NCI-H1048 (cell line): ENCODE measurements at regions not wholly inside any gene's neighbourhood (a gene's known extent, or its start where the extent isn't known, plus 50 kb on each side); places are given as distances from the start of the nearest gene placed in this dataset.

Source experiments
- DNase-seq: peaks from one replicate; lab custom pipeline; 2025; lab: John Stamatoyannopoulos, UW

DNA sequence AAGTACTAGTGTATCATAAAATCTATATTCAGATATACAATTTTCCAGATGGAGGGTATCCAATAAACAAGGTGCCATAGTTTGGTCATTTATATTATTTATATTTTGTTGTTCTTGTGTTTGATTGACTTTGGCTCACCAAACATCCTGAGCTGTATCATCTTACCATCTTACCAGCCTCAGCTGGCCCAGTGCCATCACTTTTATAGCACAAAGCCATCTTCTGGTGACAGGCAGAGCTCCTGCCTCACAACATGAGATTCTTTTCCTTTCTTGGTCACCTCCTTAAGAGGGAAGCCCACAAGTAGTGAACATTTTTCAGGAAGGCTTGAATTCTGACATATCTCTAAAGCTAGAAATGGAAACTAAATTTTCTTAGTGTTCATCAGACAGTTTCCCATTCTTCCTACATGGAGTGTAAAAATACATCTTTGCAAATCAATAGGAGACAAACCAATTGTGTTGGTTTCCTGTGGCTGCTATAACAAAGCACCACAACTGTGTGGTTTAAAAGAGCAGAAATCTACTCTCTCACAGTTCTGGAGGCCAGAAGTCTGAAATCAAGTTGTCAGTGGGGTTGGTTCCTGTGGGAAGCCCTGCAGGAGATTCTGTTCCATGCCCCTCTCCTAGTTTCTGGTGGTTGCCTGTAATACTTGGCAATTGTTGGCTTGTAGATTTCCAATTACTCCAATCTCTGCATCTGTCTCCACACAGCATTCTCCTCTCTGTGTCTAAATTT, 341.8 kb downstream of the MAN2A1 start:
- DNase-seq = no peak

DNA sequence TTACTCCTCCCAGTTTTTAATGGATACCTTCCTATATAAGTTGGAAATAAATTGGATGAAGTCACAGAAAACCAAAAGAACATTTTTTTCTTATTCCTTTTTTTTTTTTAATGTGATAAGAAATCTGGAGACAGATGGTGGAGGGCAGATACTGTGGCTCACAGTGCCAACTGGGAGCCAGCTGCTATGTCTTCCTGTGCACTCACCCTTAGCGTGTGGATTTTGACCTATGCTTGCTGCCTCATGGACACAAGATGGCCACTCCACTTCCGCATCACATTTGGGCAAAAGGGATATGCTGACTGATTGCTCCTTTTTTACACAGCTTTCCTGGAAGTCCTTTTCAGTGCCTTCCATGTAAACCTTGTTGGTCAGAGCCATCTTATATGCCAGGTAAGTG, 342.6 kb downstream of the MAN2A1 start:
- DNase-seq = no peak

DNA sequence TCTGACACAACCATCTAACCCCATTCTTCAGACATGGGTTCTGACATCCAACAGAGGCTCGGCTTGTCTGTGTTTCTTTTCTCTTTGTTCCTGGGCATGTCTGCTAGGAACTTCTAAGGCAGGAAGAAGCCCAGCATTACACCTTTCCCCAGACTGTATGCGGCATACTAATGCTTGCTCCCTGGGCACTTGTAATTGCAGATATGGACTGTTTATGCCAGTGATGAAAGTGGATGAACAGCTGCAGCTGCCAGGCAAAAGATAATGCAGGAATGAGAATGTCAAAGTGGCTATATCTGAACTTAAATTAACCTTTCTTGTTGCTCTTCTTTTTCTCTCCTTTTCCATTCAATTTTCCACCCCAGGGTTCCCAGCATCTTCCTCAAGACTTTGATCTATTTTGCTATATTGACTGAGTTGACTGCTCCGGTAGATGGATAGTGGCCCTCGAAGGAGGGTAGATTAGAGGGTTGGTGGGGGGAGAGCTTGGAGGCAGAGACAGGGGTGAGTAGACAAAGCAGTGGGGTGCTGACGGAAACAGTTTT, 344.4 kb downstream of the MAN2A1 start:
- DNase-seq = no peak

DNA sequence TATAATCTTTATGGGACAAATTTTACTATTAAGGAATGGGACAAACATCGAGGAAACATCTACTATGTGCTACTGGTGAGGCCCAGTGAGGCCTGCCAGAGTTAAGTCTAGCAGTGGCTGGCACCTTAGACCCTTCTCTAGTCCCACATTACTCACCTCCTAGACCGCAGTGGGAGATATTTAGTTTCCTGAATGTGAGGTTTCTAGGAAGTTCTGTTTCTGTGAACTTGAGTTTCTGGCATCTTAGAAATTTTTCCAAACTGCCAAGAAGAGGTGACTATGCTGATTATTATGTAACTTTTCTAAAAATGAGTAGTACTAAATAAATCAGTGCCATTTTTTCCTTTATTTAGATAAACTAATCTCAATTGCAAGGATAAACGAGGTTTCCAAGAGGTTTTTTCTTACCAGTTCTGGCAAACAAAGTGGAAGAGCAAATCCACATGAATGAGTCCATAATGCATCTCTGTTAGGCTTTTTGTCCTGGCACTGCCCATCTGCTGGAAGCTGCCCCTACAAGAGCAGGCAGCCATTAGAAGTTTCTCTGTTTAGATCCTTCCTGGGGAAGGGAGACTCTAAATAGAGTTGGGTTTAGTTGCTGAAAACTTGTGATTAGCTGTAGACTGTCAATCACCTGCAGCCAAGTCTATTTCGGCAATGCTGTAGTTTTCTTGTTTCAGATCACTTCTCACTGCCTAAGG, 348.7 kb downstream of the MAN2A1 start:
- no peak for DNase-seq

DNA sequence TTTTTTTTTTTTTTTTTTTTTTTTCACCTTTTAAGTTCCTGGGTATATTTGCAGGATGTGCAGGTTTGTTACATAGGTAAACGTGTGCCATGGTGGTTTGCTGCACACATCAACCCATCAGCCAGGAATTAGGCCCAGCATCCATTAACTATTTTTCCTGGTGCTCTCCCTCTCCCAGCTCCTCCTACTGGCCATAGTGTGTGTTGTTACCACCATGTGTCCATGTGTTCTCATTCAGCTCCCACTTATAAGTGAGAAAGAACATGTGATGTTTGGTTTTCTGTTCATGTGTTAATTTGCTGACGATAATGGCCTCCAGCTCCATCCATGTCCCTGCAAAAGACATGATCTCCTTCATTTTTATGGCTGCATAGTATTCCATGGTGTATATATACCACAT, 350.5 kb downstream of the MAN2A1 start:
- DNase-seq = no peak

DNA sequence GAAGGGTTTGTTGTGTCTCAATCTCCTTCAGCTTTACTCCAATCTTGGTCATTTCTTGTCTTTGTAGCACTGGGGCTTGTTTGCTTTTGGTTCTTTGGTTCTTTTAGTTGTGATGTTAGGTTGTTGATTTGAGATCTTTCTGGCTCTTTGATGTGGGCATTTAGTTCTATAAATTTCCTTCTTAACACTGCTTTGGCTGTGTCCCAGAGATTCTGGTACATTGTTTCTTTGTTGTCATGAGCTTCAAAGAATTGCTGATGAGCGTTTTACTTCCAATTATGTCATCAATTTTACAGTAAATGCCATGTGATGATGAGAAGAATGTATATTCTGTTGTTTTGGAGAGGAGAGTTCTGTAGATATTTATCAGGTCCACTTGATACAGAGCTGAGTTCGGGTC, 353.3 kb downstream of the MAN2A1 start:
- DNase-seq = no peak

DNA sequence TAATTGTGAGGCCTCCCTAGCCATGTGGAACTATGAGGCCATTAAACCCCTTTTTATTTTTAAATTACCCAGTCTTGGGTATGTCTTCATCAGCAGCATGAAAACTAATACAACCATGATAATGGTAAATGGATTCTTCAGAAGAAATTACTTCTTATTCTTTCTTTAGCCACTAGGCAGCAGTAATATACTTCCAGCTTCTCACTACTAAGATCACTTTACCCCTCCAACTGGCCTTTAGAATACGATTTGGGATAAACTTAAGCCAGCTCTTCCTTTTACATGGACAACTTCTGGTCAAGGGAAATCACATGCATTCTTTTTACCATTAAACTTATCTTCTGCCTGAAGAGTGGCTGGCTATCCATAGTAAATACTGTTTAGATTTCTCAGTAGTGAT, 355.4 kb downstream of the MAN2A1 start:
- DNase-seq = no peak

DNA sequence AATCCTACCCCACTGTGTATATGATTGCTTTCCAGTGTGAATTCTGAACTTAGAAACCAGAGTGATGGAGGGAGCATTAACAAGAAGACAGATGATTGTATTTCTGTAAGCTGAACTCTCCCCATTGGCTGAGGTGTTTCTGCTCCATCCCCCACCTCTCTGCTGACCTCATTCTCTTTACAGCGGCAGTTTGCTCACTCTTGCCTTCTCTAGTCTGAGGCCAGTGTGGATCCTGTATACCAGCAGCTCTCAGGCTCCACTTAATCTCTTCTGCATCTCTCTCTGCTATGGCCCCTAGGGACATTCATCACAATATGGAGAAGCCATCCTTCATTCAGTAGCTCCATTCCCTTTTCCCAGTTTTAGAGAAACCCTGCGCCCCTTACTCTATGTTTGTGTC, 358.8 kb downstream of the MAN2A1 start:
- no peak for DNase-seq

DNA sequence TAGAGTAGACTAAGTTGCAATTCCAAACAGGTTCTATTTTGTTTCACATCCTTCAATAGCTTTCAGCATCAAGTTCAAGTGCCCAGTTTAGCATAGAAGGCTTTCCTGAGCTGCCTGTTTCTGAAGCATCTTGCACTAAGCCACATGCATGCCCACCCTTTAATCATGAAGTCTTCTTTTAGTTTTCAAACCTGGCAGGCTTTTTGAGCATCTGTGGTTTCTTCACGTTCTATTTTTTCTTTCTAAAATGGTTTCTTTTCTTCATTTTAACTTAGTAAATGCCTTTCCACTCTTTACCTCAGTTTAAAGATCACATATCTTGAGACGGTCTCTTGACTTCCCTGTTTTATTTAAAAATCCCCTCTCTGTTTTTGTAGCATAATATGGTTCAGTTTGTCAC, 360.1 kb downstream of the MAN2A1 start:
- DNase-seq = no peak

DNA sequence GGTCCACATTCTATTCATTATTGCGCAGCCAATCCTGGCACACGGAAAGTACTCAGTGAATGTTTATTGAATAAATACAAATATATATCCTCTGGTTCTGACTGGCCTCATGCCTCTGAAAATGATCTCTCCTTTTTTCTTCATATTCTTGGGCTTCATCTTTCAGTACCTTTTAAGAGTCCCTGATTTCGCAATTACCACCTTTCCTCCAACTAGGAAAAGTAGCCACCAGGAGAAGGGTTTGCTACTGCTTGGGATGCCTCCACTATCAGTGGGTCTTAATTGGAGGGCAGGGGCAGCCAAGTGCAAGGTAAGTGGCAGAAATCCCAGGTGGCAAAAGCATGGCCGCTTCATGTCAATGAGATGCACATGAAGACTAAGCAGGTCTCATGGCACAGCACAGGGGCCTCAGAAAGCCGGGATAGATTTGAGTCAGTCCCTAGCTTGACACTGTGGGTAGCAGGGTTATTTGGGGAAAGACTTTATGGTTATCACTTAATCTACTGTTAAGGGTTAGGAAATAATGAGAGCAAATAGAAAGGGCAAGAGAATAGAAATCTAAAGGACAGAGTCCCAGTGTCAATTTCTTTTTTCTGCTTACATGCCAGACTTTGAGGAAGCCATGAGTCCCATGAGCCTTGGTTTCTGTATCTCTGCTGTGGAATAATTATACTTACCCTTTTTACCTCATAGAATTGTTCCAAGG, 361.1 kb downstream of the MAN2A1 start:
- DNase-seq = no peak

DNA sequence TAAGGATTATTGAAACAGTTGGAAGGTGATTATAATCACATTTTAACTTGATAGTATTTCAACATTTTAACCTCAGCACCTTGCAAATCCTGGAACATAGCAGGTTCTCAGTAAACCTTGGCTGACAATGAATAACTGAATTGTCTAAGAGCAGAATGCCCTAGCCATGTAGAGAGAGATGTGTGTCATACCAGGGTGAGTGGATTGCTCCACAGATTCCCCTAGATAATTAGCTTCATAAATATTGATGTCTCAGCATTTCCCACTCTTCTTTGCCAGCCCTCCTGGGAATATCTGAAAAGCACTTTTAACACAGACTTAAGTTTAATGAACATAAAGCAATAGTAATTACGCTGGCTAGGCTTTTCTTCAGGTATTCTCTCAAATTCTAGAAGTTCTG, 363.5 kb downstream of the MAN2A1 start:
- no peak for DNase-seq

DNA sequence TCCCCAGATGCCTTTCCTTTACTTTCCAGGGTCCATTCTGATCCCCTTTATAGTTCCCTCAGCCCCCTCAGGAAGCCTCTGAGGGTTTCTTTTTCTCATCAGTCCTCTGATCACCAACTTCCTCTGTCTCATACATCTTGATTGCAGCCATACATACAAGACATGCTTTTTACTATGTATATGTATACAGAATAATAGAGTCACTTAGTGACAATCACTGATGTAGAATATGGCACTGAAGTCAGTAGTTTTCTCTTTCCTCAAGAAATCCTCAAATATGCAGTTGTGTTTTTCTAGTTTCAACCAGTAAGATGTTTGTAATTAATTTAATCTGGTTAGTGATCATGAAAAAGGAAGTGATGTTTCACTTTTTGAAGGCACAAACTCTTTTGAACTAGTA, 364.1 kb downstream of the MAN2A1 start:
- no peak for DNase-seq

DNA sequence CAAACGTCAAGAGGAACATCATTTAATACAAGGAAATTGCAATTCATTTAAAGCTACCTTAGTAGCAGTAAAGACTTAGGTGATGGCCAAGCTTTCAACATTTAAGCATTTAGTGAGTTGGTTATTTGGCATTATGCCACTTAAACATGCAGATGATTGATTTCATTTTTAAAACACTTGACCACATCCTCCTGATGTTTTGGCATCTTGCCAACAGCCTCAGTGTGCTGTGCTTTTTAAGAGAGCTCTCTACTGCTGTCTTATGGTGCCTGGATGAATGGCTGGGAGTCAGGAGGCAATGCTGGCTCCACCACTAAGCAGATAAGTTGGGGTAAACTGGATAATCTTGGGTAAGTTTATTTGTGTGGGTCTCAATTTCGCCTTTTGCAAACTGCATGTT, 364.5 kb downstream of the MAN2A1 start:
- DNase-seq = no peak

DNA sequence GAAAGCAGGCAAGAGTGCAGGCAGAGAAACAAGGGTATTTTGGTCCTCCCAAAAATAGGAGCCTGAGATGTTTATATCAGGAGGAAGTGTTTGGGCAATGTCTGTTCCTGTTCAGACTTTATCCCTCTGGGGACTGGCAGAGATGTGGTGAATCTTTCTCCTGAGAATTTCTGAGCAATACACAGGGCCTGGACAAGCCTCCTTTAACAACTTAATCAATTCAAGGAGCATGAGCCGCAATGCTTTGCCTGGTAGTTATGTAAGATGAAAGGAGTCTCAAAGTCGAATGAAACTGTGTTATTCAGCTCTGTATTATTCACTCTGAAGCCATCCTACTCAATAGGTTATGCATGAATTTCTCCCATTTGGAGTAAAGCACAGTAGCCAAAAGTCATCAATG, 365.6 kb downstream of the MAN2A1 start:
- DNase-seq = no peak

DNA sequence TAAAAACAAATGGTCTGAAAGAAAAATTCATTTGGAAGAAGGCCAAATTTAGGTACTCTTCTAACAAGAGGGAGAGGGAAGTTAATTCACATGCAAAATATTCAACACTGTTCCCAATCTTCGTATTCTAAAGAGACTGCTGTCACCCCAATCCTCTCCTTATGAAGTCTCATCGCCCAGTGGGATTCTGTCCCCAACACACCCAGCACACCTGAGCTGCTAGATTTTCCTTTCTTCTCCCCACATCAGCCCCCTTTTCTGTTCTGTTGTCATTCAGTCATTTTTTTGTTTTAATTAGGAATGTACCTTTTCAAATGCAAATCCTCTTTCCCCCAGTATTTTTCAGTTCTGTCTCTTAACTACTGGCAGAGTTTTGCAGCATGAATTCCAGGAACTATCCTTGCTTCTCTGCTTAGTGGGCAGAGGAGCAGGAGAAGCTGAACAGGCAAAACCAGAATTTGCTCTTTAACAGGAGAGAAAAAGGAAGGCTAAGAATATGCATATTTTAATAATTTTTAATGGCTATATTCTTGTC, 366.9 kb downstream of the MAN2A1 start:
- DNase-seq = no peak

DNA sequence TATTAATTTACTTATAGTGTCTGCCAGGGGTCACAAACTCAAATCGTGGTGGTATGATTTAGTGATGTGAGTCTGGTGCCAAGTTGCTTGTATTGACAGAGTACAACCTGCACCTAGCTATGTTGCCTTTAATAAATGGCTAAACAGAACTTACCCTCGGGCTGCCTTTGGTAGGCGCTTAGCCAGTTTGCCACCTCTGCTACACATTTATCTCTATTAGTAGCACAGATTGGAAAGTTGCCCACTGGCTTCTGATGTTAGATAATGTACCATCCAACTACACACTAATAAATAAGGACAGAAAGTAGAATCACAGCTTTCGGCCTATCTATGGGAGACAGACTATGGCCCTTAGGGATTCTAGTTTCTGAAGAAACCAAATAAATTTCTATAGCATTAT, 368.4 kb downstream of the MAN2A1 start:
- DNase-seq = no peak

DNA sequence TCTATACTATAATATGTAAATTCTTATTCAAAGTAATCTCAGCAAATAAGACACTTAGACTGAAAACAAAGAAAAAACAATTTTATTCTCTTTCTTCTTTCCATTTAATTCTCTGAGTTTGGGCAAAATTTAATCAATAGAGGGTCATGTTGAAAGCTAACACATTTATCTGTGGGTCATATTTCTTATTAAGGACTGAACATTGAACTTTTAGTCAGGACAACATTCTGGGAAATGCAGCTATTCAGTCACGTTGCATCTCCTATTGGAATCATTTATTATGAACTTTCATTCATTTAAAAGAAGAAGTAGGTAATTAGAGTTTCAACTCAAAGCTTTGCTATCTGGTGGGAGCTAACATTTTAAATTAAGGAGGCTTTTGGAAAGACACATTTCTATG, 372.5 kb downstream of the MAN2A1 start:
- DNase-seq = no peak

DNA sequence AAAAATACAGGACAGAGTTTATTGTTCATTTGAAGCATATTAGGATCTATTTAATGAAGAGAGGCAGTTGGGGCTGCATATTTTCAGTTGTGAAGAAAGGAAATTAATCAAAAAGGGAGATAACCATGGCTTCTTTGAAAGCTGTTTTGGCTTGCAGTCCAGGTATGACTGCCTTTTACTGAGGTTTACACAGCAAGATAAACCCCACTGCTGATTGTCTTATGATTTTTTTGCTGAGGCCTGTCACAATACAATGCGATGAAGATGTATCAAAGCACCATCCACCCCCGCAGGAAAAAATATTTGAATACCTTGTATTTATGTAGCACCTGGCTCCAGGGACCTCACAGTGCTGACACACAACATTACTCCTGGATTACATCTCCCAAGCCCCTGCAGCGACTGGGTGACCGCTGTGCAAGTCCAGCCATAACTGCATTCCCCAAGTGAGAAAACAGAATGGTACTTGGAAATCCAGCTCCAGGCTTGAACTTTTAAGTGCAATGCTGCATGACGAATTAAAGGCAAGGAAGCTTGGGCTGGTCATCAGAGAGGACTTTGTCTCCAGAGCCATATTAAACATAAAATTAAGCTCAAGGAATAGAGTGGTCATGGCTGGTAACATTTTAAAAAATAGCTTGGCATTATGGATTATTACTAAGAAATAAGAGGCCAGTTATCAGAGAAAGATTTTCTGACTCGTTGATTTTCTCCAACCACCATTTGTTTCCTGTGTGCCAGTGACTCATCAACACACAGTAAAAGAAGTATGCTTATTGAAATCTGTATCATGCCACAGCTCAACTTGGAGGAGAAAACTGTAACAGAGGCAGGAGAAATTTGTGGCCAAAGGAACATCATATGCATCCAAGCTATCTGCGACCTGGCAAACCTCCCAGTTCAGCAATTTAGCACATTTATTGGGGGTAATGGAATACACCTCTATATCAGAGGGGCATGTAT, 374.2 kb downstream of the MAN2A1 start:
- no peak for DNase-seq

DNA sequence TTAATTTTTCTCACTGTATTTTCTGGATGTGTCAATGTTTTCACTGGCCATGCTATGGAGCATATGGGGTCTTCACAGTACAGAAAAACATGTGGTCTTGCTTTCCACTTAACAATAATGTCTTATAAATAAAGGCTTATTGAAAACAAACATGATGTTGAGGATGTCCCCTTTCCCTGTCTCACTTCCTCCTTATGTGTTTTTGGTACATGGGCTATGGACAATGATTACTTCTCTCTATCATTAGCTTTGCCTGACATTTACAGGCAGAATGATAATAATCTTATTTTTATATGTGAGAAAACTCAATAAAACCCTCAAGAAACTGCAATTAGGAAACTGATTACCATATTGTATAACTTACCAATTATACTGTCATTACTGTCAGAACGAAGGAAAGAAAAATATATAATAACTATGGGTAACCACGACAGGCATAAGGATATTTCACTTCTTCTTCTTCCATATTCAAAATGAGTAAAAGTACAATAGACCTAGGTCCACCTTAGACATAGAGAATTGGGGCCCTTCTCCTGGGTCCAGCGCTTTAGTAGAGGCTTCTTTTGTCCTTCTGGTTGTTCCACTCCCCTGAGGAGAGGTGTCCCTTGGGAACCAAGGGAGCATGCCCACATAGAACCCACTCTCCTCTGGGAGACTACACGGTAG, 375.0 kb downstream of the MAN2A1 start:
- DNase-seq = no peak

DNA sequence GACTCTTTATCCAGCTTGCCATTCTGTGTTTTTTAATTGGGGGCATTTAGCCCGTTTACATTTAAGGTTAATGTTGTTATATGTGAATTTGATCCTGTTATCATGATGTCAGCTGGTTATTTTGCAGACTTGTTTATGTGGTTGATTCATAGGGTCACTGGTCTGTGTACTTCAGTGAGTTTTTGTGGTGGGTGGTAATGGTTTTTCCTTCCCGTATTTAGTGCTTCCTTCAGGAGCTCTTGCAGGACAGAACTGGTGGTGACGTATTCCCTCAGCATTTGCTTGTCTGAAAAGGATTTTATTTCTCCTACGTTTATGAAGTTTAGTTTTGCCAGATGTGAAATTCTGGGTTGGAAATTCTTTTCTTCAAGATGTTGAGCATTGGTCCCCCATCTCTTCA, 381.1 kb downstream of the MAN2A1 start:
- no peak for DNase-seq

DNA sequence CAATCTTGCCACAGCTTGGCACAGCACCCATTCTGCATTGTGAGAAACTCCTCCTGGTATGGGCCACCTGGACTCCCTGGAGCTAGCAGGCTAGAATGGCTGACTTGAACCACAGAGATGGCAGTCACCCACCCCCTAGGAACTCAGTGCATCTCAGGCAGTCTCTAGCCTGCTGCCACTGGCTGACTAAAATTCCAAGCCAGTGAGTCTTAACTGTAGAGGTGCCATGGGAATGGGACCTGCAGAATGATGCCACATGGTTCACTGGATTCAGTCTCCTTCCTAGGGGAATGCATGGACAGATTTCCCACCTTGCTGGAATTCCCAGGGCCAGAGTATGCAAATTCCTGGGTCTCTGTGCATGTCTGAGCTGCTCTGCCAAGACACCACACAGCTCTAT, 382.9 kb downstream of the MAN2A1 start:
- DNase-seq = no peak
